T-helper 1 cell treated with Interleukin-12 subunit alpha and Interleukin-12 subunit beta and Interleukin-4 antibody, amounts not matched to agents 30 μg/mL and 1 μg/mL, for 36 hours (primary cell): ENCODE measurements at regions not wholly inside any gene's neighbourhood (a gene's known extent, or its start where the extent isn't known, plus 50 kb on each side); places are given as distances from the start of the nearest gene placed in this dataset.

Experiments used
- H3K27ac Mint-ChIP-seq: one replicate; pipeline ENCODE4 v1.8.0; 2021; ENCODE audit warnings: mild to moderate bottlenecking, mixed read lengths
- H3K27me3 Mint-ChIP-seq: one replicate; pipeline ENCODE4 v1.8.0; 2021; ENCODE audit warnings: low read depth, mixed read lengths
- H3K36me3 Mint-ChIP-seq: one replicate; pipeline ENCODE4 v1.8.0; 2021; ENCODE audit warnings: low read depth, mixed read lengths
- H3K4me1 Mint-ChIP-seq: one replicate; pipeline ENCODE4 v1.8.0; 2021; ENCODE audit warnings: low read depth, mixed read lengths
- H3K4me3 Mint-ChIP-seq: one replicate; pipeline ENCODE4 v1.8.0; 2021; ENCODE audit warnings: mild to moderate bottlenecking, moderate library complexity, mixed read lengths
- H3K9me3 Mint-ChIP-seq: one replicate; pipeline ENCODE4 v1.8.0; 2021; ENCODE audit warnings: mixed read lengths

GRCh38 chr21:35375115-35375514, 326.0 kb upstream of the RUNX1 start:
- Mint-ChIP-seq H3K27me3 (no peaks in the 10 kb centered on the region), H3K4me3 (no peak overlapping the region), H3K36me3 (no peaks in the 10 kb centered on the region), H3K9me3 (no peaks in the 10 kb centered on the region), H3K4me1 (no peaks in the 10 kb centered on the region), H3K27ac (no peak overlapping the region)

DNA sequence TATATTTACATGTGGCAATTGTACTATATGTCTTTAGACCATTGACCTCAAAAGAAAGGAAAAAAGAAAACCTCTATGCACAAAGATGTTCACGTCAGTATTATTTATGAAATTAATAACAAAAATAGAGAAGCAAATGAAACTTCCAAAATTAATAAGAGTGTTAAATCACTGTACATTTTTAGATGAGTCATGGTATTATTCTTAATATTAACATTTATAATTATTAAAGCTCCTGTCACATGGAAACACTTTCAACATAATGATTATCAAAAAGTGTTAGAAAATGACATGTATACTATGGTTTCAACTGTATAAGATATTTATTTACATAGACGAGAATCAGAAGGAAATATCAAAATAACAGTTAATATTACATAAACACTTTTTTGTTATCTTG, 324.9 kb upstream of the RUNX1 start:
- H3K36me3 Mint-ChIP-seq = no peaks in the 10 kb centered on the region
- no peak overlapping the region for H3K4me3 Mint-ChIP-seq
- no peaks in the 10 kb centered on the region for H3K4me1 Mint-ChIP-seq
- H3K9me3 Mint-ChIP-seq = no peaks in the 10 kb centered on the region
- no peak overlapping the region for H3K27ac Mint-ChIP-seq
- no peaks in the 10 kb centered on the region for H3K27me3 Mint-ChIP-seq

- Mint-ChIP-seq H3K4me1 (no peaks in the 10 kb centered on the region), H3K27me3 (no peaks in the 10 kb centered on the region), H3K4me3 (no peak overlapping the region), H3K27ac (no peak overlapping the region), H3K9me3 (no peaks in the 10 kb centered on the region), H3K36me3 (no peaks in the 10 kb centered on the region)
Observed at GRCh38 chr21:35372201-35372600, 323.1 kb upstream of the RUNX1 start.

- Mint-ChIP-seq H3K4me3 (no peak overlapping the region), H3K27ac (no peak overlapping the region), H3K36me3 (no peaks in the 10 kb centered on the region), H3K4me1 (no peaks in the 10 kb centered on the region), H3K9me3 (no peaks in the 10 kb centered on the region), H3K27me3 (no peaks in the 10 kb centered on the region)
Observed at GRCh38 chr21:35370671-35371070, 321.6 kb upstream of the RUNX1 start.

- no peak overlapping the region for H3K27ac Mint-ChIP-seq
- H3K4me1 Mint-ChIP-seq = no peaks in the 10 kb centered on the region
- H3K27me3 Mint-ChIP-seq = no peaks in the 10 kb centered on the region
- no peaks in the 10 kb centered on the region for H3K9me3 Mint-ChIP-seq
- H3K36me3 Mint-ChIP-seq = no peaks in the 10 kb centered on the region
- H3K4me3 Mint-ChIP-seq = no peak overlapping the region
Observed at GRCh38 chr21:35370071-35370470, 321.0 kb upstream of the RUNX1 start.

GRCh38 chr21:35368326-35368725, 319.2 kb upstream of the RUNX1 start:
- Mint-ChIP-seq H3K27me3 (no peaks in the 10 kb centered on the region), H3K9me3 (peaks cover 4% of the 10 kb centered on the region), H3K36me3 (peaks cover 2% of the 10 kb centered on the region), H3K4me3 (no peak overlapping the region), H3K27ac (no peak overlapping the region), H3K4me1 (no peaks in the 10 kb centered on the region)

DNA sequence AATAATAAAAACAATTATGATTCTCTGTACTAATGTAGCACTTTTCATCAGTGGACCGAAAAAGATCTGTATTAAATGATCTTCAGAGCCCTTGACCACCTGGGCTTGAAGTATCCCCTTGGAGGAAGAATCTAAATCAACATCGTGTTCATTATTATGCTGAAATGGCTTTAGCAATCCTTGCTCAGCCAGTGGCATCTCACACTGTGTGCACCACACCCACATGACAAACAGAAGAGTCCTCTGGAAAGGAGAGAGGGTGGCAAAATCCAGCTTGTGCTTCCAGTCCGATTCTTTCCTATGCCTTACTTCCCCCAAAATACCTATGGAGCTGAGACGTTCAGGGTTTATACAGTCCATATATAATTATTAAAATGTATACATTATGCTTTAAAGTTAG, 318.5 kb upstream of the RUNX1 start:
- no peak overlapping the region for H3K4me3 Mint-ChIP-seq
- H3K27ac Mint-ChIP-seq = no peak overlapping the region

GRCh38 chr21:35366394-35367080, 317.4 kb upstream of the RUNX1 start:
- H3K36me3 Mint-ChIP-seq = peaks cover 2% of the 10 kb centered on the region
- H3K4me1 Mint-ChIP-seq = no peaks in the 10 kb centered on the region
- H3K9me3 Mint-ChIP-seq = peaks cover 4% of the 10 kb centered on the region
- no peaks in the 10 kb centered on the region for H3K27me3 Mint-ChIP-seq
- no peak overlapping the region for H3K4me3 Mint-ChIP-seq
- H3K27ac Mint-ChIP-seq = no peak overlapping the region

More for the DNA sequence above, 318.5 kb upstream of the RUNX1 start:
- peaks cover 2% of the 10 kb centered on the region for H3K36me3 Mint-ChIP-seq
- H3K4me1 Mint-ChIP-seq = no peaks in the 10 kb centered on the region
- peaks cover 4% of the 10 kb centered on the region for H3K9me3 Mint-ChIP-seq
- no peaks in the 10 kb centered on the region for H3K27me3 Mint-ChIP-seq

DNA sequence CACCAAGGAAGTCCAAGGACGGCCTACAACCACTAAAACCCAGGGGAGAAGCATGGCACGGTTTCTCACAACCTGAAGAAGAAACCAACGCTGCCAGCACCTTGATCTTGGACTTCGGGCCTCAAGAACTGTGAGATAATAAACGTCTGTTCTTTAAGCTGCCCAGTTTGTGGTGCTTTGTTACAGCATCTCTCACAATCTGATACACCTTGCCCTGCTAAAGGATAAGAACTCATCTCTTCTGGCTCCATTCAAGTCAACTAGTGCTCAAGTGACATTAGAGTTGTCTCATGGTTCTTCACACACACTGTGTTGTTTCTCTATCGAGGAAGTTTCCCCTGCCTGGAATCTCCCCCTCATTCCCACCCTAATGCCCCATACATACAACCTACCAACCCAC, 314.4 kb upstream of the RUNX1 start:
- no peak overlapping the region for H3K27ac Mint-ChIP-seq
- peaks cover 2% of the 10 kb centered on the region for H3K36me3 Mint-ChIP-seq
- no peaks in the 10 kb centered on the region for H3K27me3 Mint-ChIP-seq
- H3K4me1 Mint-ChIP-seq = no peaks in the 10 kb centered on the region
- H3K9me3 Mint-ChIP-seq = peaks cover 4% of the 10 kb centered on the region
- no peak overlapping the region for H3K4me3 Mint-ChIP-seq

- Mint-ChIP-seq H3K27ac (no peak overlapping the region), H3K36me3 (peaks cover 2% of the 10 kb centered on the region), H3K4me1 (peaks cover 4% of the 10 kb centered on the region), H3K9me3 (peaks cover 4% of the 10 kb centered on the region), H3K4me3 (no peak overlapping the region), H3K27me3 (no peaks in the 10 kb centered on the region)
Observed at GRCh38 chr21:35361988-35362387, 312.9 kb upstream of the RUNX1 start.

GRCh38 chr21:35360870-35361570, 311.9 kb upstream of the RUNX1 start:
- Mint-ChIP-seq H3K4me3 (no peak overlapping the region), H3K9me3 (peaks cover 4% of the 10 kb centered on the region), H3K27ac (no peak overlapping the region), H3K4me1 (peaks cover 4% of the 10 kb centered on the region), H3K36me3 (peaks cover 2% of the 10 kb centered on the region), H3K27me3 (no peaks in the 10 kb centered on the region)

DNA sequence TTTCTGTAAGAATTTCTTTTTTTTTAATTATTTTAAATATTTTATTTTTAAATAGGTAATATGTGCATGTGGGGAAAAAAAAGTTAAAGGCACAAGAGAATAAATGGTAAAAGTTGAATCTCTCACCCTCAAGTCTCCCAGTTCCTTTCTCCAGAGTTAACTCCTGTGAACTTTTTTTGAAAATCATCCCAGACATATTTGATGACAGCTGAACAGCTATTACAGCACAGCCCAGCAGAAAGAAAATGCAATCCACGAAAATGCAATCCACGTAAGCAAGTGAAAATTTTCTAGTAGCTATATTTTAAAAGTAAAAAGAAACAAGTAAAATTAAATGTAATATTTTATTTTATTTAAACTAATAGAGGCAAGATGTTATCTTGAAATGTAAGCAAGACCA, 310.0 kb upstream of the RUNX1 start:
- H3K9me3 Mint-ChIP-seq = peaks cover 14% of the 10 kb centered on the region
- no peak overlapping the region for H3K27ac Mint-ChIP-seq
- peaks cover 4% of the 10 kb centered on the region for H3K4me1 Mint-ChIP-seq
- H3K27me3 Mint-ChIP-seq = no peaks in the 10 kb centered on the region
- H3K4me3 Mint-ChIP-seq = no peak overlapping the region
- peaks cover 2% of the 10 kb centered on the region for H3K36me3 Mint-ChIP-seq

- Mint-ChIP-seq H3K27me3 (no peaks in the 10 kb centered on the region), H3K9me3 (peaks cover 11% of the 10 kb centered on the region), H3K4me1 (peaks cover 4% of the 10 kb centered on the region), H3K27ac (no peak overlapping the region), H3K4me3 (no peak overlapping the region), H3K36me3 (no peaks in the 10 kb centered on the region)
Observed at GRCh38 chr21:35358008-35358407, 308.9 kb upstream of the RUNX1 start.

DNA sequence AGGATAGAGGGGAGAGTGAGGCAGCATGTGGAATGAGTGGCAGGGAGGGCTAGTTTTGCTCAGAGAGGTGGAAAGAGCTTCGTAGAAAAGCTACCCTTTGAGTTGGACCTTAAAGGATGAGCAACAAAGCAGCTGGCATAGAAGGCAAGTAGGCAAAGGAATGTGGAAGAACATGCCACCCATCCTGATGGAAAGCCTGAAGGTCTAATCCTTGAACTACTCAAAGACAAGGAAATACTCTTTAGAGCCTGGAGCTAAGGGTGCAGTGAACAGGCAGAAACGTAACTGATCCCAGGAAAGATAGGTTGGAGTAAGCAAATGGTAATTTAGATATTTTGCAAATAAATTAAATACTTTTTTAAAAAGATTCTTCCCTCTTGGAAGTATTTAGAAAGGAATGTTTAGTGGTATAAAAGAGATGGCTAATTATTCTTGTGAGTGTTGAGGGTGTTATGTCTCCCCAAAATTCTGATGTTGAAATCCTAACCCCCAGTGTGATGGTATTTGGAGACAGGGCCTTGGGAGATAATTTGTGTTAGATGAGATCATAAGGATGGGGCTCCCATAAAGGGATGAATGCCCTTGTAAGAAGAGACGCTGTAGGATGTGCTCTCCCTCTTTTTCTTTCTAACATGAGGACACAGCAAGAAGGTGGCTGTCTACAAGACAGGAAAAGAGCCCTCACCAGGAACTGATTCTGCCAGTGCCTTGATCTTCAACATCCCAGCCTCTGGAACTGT, 308.1 kb upstream of the RUNX1 start:
- Mint-ChIP-seq H3K9me3 (peaks cover 14% of the 10 kb centered on the region), H3K27ac (no peak overlapping the region), H3K4me3 (no peak overlapping the region)

DNA sequence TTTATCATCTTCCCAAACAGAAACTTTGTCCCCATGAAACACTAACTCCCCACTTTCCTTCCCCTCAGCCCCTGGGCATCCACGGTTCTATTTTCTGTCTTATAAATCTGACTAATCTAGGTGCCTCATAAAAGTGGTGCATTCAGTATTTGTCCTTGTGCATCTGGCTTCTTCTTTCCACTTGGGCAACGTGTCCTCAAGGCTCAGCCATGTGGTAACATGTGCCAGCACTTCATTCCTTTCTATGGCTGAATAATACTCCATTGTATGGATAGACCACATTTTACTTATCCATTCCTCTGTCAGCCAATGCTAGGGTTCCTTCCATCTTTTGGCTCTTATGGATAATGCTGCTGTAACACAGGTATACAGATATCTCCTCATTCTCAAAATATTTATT, 305.0 kb upstream of the RUNX1 start:
- H3K27me3 Mint-ChIP-seq = no peaks in the 10 kb centered on the region
- H3K4me1 Mint-ChIP-seq = peaks cover 13% of the 10 kb centered on the region
- H3K36me3 Mint-ChIP-seq = no peaks in the 10 kb centered on the region
- H3K4me3 Mint-ChIP-seq = no peak overlapping the region
- peaks cover 14% of the 10 kb centered on the region for H3K9me3 Mint-ChIP-seq
- H3K27ac Mint-ChIP-seq = no peak overlapping the region

More for the DNA sequence above, 308.1 kb upstream of the RUNX1 start:
- peaks cover 4% of the 10 kb centered on the region for H3K4me1 Mint-ChIP-seq
- H3K27me3 Mint-ChIP-seq = no peaks in the 10 kb centered on the region
- no peaks in the 10 kb centered on the region for H3K36me3 Mint-ChIP-seq
